DND-41 (cell line): ENCODE measurements at regions not wholly inside any gene's neighbourhood (a gene's known extent, or its start where the extent isn't known, plus 50 kb on each side); places are given as distances from the start of the nearest gene placed in this dataset.

Experiments used
- CTCF ChIP-seq: IDR thresholded peaks from 2 replicates; pipeline ENCODE4 v1.5.1; 2012; ENCODE audit warnings: borderline replicate concordance, low read length, moderate library complexity, mild to moderate bottlenecking; ENCODE audit not compliant: poor library complexity, severe bottlenecking; ENCODE audit errors: extremely low read depth
- EZH2 ChIP-seq: IDR thresholded peaks from 3 replicates; pipeline ENCODE4 v1.6.1; 2012; ENCODE audit warnings: borderline replicate concordance, low read depth, mild to moderate bottlenecking, moderate library complexity, low read length, inconsistent platforms; ENCODE audit not compliant: severe bottlenecking

DNA sequence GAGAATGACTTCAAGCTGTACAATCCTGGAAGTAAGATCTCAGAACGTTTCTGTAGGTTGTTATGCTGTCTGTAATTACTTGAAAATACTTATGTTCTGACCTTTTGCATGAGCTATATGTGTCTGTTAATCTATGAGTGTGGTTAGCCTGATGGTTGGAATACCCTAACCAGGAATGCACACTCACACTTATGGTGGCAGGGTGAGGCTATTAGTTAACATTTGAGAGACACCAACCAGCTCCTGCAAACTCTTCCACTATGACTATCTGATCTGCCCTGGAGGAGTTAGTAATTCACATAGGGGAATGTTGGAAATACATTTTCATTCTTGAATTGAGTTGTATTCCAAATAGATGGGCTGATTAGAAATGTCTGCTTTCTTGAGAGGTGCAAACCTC is 450.3 kb downstream of the INHBA start:
- TF ChIP-seq CTCF (no peak), EZH2 (no peak)
